HS-27A (cell line): ENCODE measurements at regions not wholly inside any gene's neighbourhood (a gene's known extent, or its start where the extent isn't known, plus 50 kb on each side); places are given as distances from the start of the nearest gene placed in this dataset.

Experiments used
- DNase-seq: peaks from one replicate; pipeline ENCODE4 v3.0.0-alpha.2; 2012; ENCODE audit warnings: low read depth, missing footprints

DNA sequence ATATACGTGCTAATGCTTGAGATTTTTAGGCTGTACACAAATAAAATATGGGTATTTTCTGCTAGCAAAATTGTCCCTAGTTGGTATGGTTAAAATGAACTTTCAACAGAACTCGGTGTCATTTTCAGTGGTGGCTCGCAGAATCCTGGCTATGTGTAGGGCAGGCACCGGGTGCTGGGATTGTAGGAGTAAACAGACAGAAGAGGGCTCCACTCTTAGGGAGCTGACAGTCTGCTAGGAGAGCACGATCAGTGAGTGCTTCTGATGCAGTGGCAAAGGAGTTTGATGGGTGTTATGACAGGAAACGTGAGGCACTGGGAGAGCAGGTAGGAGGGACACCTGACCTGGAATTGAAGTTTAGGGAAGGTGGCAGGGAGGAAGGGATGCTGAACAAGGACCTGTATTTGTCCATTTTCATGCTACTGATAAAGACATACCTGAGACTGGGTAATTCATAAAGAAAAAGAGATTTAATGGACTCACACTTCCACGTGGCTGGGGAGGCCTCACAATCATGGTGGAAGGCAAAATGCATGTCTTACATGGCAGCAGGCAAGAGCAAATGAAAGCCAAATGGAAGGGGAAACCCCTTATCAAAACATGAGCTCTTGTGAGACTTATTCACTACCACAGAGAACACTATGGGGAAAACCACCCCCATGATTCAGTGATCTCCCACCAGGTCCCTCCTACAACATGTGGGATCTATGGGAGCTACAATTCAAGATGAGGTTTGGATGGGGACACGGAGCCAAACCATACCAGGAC lies 105.4 kb upstream of the LCLAT1 start:
- DNase-seq: no peak

DNA sequence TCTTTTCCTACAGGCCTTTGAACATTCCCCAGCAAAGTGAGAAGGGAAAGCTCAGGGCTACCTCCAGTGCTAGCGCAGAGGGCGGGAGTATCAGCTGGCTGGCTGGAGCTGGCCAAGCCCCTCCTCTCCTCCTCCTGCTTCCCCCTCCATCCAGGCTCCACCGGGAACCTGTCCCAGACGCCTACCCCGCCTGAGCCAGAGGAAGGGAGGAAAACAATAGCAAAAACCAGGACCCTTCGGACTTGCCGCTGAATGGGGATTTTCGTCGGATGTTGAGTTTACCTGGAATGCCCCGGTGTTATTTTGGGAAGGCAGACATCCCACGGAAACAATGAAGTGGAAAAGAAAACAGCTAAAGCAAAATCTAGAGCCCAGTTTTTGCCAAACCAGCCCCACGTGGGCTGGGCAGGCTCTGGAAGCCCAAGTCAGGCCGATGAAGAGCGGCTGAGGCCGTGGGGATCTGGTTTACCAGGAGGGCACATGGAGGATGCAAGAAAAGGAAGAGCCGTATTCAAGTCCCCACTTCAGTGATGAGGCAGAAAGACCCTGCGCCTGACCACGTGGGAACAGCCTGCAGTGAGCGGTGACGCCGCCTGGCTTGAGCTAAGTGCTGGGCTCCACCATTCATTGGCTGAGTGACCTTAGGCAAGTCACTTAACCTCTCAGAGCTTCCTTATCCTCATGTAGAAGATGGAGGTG lies 100.4 kb upstream of the LCLAT1 start:
- no peak for DNase-seq

DNA sequence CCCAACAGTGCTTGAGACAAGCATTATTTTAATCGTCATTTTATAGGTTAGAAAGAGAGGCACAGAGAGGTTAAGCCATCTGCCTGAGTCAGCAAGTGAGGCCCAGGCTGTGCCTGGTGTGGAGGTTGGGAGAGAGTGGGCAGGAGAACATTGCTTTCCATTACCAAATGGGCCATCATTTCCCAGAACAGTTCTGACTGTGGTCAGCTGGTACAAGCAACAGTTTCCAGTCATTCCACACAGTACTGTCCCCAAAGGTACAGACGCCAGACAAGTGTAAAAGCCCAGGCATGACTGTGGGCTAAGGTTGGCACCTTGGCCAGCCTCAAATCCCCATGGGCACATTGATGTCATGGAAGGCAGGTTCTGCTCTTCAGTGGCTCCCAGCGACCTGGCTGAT lies 98.2 kb upstream of the LCLAT1 start:
- DNase-seq: no peak

DNA sequence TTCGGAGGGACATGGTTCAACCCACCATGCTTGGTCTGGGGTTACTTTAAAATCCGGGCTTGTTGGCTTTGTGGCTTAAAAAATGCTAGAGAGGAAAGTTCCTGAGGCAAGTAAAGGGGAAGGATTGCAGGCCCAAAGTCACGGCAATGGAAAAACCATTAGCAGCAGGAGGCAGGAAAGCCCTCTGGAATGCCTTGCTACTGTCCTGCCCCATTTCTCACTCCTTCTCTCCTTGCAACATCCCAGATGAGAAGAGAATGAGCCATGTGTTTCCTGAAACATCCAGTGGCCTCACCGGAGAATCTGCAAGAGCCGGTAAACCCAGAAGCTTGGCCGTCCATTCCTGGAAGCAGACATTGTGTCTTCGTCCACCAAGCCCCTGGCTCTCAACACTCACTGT lies 97.4 kb upstream of the LCLAT1 start:
- DNase-seq: no peak

DNA sequence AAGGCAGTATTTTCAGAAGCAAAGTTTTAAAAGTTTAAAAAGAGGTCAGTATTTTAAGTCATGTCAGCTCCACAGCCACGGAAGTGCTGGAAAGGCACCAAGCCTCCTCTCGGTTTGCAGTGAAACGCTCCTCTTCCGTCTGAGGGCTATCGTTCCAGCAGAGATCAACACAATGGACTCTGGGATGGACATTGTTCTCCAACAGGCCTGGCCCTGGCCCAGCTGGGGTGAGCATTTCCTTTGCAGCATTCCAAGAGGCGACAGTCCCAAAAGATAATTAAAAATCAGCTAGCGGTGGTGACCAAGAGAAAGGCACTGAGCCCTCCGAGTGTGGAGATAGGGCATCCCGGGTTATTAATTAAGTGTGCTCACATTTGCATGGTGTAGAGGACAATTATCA lies 95.9 kb upstream of the LCLAT1 start:
- no peak for DNase-seq

DNA sequence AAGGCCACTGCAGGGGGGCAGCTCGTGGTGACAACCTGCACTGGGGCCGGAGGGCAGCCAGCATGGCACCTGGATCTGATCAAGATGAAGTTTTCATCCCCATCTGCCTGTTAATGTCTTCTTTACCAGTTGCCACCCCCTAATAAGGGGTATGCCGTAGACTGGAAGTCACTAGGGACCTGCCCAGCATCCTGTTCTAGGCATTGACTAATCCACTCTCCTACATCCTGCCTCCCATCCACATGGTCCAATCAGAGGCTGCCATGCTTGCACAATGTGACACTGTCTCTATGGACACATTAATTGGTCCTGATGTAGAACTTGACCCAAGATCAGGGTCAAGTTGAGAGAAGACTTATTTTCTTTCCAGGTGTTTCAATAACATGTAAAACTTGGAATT lies 95.1 kb upstream of the LCLAT1 start:
- DNase-seq: no peak

DNA sequence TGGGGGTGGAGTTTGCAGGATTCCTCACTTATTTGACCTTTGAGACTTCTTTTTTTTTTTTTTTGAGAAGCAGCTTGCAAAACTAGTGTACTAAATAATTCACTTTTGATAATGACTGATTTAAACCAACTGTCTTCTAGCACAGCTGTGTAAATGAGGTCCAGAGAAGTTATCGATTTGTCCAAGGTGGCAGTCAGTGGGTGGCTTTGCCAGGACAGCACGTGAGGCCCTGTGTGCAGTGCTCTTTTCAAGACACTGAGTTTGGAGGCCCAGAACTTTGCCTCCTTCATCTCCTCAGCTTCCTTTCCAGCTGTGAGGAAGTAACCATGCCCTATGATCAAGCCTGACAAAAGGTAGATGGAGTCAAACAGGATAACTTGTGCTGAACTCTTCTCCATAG lies 92.9 kb upstream of the LCLAT1 start:
- no peak for DNase-seq

DNA sequence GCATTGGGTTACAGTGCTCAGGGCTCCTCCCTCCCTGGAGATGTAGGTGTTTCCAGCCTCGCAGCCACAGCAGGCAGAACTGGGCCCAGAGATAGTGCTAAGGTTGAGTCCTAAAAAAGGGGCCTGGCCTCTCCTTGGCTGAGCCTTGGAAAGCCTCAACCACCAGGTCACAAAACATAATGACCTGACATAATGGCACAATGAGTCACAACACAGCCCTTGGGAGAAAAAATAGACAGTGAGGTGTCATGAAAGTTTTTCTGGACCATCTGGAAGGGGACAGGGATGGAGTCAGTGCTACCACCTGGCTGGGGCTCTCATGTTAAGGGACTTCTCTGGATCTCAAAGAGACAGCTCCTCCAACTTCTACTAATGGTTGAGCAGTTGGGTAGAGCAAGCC lies 92.4 kb upstream of the LCLAT1 start:
- DNase-seq: no peak

DNA sequence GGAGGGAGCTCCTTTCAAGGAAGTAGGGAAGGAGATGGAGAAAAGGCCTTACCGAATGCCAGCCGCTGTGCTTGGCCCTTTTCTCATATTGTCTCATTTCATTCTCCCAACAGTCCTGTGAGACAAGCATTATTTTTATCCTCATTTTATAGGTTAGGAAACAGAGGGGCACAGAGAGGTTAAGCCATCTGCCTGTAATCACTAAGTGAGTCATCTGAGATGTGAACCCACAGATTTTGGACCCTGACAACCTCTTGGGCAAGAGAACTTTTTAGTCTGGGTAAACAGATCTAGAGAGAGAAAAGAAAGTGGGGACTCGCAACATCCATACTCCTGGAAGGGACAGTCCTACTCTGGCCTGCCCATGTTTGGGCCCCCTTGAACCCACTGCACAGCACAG lies 91.7 kb upstream of the LCLAT1 start:
- no peak for DNase-seq

DNA sequence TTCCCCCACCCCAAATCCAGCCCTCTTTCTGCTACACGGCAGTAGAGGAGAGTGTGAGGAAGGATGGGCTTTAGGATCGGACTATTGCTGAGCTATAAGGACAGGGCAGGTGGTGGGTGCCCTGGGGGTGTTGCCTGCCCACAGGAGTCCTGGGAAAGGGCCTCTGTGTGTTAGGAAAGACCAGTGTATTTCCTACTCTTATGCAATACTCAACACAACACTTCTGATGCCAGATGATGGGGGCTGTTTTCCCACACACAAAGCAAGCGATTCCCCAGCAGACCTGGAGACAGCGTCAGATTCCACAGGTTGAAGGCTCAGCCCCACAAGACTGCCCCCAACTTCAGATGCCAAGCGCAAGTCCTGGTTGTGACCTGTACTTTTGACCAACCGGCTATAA lies 91.0 kb upstream of the LCLAT1 start:
- DNase-seq: no peak

DNA sequence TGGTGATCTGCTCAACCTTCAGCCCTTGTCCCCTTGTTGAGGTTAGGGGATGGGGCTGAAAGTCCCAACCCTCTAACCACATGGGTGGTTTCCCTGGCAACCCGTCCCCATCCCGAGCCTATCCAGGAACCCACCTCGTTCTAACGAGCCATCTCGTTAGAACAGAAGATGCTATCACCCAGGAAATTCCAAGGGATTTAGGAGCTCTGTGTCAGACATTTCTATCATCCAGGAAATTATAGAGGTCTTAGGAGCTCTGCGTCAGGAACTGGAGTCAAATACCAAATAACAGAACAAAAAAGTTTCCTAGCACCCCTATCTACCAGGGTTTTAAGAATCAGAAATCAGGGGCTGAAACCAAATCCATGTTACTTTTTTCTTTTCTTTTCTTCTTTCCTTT lies 90.3 kb upstream of the LCLAT1 start:
- DNase-seq: no peak

DNA sequence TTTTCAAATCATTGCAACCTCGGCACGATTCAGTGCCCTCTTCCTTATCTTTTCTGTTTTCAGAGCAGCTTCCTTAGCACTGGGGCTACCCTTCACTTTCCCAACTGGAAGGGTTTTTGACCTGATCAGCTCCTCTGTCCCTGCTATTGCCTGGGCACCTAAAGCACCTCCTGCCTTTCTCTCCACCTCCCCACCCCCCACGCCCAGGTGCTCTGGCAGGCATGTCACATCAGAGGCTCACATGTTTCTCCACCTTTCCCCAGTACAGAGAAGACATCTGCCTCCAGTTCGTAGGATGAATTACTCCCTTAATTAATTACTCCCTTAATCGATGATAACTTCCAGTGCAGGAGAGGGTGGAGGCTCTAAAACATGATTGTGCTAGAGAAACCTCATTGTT lies 88.7 kb upstream of the LCLAT1 start:
- DNase-seq: no peak

DNA sequence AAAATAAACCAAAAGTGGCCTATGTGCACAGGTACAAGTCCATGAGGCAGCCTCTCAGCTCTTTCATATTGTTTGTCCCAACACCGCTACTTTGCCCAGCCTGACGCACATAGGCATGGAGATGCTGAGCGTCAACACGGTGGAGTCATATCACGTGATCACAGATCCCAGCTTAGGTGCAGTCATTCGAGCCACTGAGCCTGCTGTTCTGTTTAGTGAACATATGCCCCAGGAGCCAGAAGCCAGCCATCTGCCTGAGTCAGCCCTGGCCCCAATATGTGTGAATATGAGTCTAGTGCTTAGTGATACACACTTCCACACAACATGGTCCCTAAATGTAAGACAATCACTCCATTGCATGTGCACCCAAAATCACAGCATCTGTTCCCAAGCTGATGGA lies 88.2 kb upstream of the LCLAT1 start:
- no peak for DNase-seq

DNA sequence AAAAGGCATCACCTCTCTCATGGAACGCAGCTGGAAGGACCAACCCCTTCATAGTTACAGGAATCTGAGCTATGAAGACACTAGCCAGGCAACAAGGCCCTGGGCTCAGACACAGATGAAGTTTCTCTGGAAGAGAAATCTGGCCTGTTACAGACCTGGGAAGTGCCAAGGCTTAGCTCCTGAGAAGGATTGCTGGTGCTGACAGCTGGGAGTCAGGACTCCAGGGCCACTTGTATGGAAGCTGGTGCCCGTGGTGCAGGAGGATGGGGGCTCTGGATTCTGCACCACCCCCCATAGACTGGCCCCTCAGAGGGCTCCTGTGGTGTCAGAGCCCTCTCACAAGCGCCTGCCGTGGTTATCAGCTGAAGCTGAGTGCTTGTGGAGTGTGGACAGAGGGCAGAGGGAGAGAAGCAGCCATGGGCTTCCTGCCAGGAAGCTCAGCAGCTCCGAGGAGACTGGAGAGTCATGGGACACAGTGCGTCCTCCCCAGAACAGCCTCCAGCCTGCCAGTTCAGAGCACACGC lies 87.3 kb upstream of the LCLAT1 start:
- DNase-seq: no peak

DNA sequence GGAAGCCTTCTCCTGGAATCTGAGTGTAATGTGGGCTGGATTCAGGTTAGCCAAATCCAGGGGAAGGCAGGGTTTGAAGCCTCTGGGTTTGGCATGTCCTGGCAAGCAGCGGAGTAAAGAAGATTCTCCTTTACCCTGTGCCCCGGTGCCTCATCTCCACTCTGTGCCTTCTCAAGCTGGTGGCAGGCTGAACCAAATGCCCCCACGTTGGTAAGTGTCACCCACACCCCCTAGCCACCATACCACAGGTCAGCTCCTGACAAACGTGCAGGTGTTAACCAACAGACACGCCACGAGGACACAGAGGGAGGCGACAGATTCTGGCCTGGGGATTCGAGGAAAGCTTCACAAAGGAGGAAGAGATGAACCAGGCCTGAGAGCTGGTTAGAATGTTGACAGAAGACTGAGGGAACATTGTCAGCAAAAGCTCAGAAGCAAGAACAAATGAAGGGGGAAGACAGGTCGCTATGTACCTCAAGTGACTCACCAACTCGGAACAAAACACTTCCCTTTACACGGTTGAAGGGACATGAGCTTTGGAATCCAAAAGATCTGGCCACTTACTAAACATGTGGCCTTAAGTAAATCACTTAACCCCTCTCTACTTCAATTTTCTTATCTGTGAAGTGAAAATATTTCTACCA lies 85.2 kb upstream of the LCLAT1 start:
- no peak for DNase-seq

DNA sequence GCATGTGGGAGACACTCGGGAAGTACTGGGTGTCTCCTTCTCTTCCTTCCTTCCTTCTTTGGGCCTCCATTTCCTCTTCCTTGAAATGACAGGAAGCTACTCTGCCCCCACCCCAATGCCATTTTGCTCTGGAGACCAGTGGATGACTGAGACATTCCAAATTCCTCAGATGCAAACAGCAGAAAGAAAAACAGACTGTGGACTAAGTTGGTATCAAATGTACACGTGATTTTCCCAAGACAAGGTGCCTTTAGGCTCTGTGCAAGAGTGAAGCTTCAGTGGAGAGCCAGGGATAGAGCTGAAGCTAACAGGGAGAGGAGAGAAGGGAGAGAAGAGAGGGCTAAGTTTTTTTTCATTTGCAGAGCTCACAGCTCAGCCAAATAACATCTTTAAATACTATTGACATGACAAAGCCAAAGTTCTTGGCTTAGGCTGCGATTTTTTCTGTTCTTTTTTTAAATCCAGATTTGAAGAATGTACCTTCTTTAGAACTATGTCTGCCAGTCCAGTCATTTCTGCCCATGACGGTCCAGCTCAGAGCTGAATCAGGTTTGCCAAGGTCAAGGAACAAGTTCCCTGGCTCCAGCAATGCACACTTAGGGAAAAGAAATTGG lies 84.5 kb upstream of the LCLAT1 start:
- peak; percentile 82 for DNase-seq

DNA sequence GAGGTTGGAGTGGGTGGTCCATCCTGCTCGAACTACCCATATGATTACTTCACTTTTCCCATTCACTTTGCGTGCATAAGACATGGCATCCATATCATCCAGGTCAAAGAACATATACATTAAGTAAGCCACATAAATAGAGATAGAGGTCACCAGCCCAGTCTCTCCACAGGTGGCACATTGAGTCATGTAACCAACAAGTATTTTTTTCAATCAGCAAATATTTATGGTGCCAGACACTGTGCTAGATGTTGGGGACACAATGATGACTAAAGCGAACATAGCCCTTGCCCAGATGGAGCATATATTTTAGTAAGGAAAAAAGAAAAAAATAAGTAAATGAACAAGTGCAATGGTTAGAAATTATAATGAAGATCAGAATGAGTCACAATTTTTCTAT lies 83.6 kb upstream of the LCLAT1 start:
- no peak for DNase-seq

DNA sequence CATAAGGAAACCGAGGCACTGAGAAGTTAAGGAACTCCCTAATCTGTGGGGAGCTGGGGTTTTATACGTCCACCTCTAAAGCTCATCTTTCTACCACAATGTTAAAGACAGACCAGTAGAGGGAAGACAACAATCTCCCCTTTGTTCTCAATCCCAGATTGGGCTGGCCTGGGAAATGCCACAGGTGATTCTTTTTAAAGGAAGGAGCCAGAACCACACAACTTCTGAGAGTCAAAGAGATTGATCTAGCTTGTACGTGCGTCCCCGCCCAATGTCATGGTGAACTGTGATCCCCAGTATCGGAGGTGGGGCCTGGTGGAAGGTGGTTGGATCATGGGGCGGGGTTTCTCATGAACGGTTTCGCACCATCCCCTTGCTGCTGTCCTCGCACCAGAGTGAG lies 81.8 kb upstream of the LCLAT1 start:
- no peak for DNase-seq

DNA sequence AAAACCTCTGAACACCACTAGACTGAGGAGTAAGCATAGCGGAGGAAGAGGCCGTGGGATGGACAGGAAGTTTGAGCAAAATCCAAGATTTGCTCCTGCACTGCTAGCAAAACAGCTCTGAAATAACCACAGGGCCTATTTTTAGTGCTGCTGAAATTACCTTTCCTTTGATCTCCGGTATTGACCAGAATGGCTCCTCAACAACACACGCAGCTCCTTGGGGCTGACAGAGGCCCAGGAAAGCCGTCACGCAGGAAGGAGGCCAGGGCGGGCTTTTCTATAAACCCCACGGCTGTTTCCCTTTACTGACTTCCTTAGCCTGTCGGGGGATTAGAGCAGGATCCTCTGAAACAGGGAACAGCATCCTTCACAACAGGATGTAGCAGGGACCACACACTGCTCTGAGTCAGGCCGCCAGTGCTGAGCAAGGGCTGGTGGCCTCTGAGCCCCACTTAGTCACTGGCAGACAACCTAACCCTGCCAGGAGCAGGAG lies 80.8 kb upstream of the LCLAT1 start:
- no peak for DNase-seq

DNA sequence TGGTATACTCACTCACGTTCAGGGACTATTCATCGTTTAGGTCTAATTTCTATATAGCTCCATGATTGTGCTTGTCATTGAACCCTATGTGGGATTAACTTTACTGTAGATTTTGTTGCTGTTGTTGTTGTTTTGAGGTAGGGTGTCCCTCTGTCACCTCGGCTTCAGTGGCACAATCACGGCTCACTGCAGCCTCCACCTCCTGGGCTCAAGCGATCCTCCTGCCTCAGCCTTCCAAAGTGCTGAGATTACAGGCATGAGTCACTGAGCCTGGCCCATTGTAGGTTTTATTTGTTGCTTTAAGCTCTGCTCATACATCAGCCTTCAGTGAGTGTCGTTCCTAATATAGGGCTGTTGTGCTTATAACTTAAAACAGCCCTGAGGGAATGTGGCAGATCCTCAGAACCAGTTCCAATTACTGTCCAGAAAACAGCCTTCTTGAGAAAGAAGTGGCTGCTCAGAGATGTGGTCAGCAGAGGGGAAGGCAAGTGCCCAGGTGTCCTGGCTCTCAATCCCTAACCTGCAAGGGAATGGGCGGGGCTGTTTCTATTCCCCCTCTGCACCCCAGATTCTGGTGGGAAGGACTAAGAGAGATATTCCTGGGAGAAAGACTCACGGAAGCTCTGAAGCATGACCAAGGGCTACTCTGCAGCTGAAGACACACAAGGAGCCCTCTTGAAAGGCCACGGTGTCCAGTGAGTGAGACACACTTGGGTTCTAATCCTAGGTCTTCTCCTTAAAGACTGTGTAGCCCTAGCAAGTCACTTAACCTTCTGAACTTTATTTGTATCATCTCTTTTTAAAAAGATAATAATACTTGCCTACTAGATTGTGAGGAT lies 79.6 kb upstream of the LCLAT1 start:
- no peak for DNase-seq

DNA sequence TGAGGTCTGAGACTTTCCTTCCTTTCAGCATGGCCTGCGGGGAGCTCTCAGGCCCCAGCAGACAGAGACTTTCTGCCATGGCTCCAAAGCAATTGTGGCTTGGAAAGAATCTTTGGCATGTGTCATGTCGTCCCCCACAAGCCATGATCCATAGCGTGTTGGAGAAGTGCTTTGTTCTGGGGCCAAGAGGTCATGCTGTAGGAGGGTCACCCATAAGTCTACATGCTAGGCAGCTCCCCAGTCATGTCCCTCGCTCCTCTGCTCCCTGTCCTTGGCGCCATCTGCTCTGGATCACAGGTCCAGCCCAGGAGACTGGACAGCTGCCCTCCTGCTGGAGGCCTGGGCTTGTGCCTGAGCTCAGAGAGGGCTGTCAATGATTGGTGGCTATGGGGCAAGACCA lies 78.8 kb upstream of the LCLAT1 start:
- no peak for DNase-seq
